SU-DHL-6 (cell line): ENCODE measurements at regions not wholly inside any gene's neighbourhood (a gene's known extent, or its start where the extent isn't known, plus 50 kb on each side); places are given as distances from the start of the nearest gene placed in this dataset.

Source experiments
- EZH2phosphoT487 ChIP-seq: fragments of 200-600 bp; sonication (generic), shearing (Covaris generic); conservative IDR thresholded peaks from 2 replicates; pipeline ENCODE4 v1.6.1; 2018; ENCODE audit warnings: mild to moderate bottlenecking, antibody characterized with exemption, low read length, moderate library complexity, mixed read lengths
- TF ChIP-seq, protein P1 (sequence below): fragments of 200-600 bp; sonication (generic); IDR thresholded peaks from one replicate; pipeline ENCODE4 v1.5.1; 2017; ENCODE audit warnings: antibody characterized with exemption, mild to moderate bottlenecking, low read length, moderate library complexity; ENCODE audit not compliant: insufficient read depth, poor library complexity, severe bottlenecking

- TF ChIP-seq, protein P1, sequence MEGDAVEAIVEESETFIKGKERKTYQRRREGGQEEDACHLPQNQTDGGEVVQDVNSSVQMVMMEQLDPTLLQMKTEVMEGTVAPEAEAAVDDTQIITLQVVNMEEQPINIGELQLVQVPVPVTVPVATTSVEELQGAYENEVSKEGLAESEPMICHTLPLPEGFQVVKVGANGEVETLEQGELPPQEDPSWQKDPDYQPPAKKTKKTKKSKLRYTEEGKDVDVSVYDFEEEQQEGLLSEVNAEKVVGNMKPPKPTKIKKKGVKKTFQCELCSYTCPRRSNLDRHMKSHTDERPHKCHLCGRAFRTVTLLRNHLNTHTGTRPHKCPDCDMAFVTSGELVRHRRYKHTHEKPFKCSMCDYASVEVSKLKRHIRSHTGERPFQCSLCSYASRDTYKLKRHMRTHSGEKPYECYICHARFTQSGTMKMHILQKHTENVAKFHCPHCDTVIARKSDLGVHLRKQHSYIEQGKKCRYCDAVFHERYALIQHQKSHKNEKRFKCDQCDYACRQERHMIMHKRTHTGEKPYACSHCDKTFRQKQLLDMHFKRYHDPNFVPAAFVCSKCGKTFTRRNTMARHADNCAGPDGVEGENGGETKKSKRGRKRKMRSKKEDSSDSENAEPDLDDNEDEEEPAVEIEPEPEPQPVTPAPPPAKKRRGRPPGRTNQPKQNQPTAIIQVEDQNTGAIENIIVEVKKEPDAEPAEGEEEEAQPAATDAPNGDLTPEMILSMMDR = no peak
- TF ChIP-seq EZH2phosphoT487 = no peak
Measured at GRCh38 chr5:96080557-96080956, 118.9 kb upstream of the ELL2 start.
